PC-9 (cell line): ENCODE measurements at regions not wholly inside any gene's neighbourhood (a gene's known extent, or its start where the extent isn't known, plus 50 kb on each side); places are given as distances from the start of the nearest gene placed in this dataset.

Experiments
- BruUV-seq: library from RNA; stranded (reverse); fragments of 400-500 nt; replicated peaks from 2 replicates; lab custom pipeline; 2021; lab: Mats Ljungman, UMichigan
- CTCF ChIA-PET: fragments of 300-600 bp; sonication (Branson Sonifier 250); formaldehyde crosslinking; loops from one replicate; lab custom pipeline; 2022; ENCODE audit warnings: antibody characterized with exemption; lab: Charles Lee
- POLR2A ChIA-PET: fragments of 300-600 bp; sonication (Branson Sonifier 250); formaldehyde crosslinking; loops from one replicate; lab custom pipeline; 2022; ENCODE audit warnings: antibody characterized with exemption; ENCODE audit not compliant: unreplicated experiment; lab: Charles Lee
- DNase-seq, 2 experiments: peaks; one replicate each; pipeline versions ENCODE4 v3.0.0 to v3.0.0-alpha.2; 2015 to 2022; ENCODE audit warnings: mixed read lengths in 1 of 2
- H2AFZ ChIP-seq: fragments of 200-600 bp; sonication (generic); 2 replicates; pipeline ENCODE4 v1.8.1; 2017; ENCODE audit warnings: antibody characterized with exemption
- H3F3A ChIP-seq: fragments of 200-600 bp; sonication (generic); 2 replicates; pipeline ENCODE4 v1.8.1; 2017; ENCODE audit warnings: antibody characterized with exemption, mild to moderate bottlenecking, low read depth; ENCODE audit not compliant: insufficient read depth
- H3K27ac ChIP-seq: fragments of 200-600 bp; sonication (generic); 2 replicates; pipeline ENCODE4 v1.6.1; 2016; ENCODE audit warnings: mixed run types
- H3K27me3 ChIP-seq: fragments of 200-600 bp; sonication (generic); 2 replicates; pipeline ENCODE4 v1.6.1; 2016; ENCODE audit warnings: low read depth, mixed run types; ENCODE audit not compliant: insufficient read depth
- H3K36me3 ChIP-seq: fragments of 200-600 bp; sonication (generic); 2 replicates; pipeline ENCODE4 v1.6.1; 2016; ENCODE audit warnings: low read depth, mixed run types
- H3K4me1 ChIP-seq: fragments of 200-600 bp; sonication (generic); replicated peaks from 2 replicates; pipeline ENCODE4 v1.6.1; 2016; ENCODE audit warnings: mixed run types; ENCODE audit not compliant: insufficient read depth
- H3K4me2 ChIP-seq: fragments of 200-600 bp; sonication (generic); 2 replicates; pipeline ENCODE4 v1.6.1; 2017; ENCODE audit warnings: mixed run types
- H3K4me3 ChIP-seq: fragments of 200-600 bp; sonication (generic); 2 replicates; pipeline ENCODE4 v1.6.1; 2016; ENCODE audit warnings: mixed run types
- H3K79me2 ChIP-seq: fragments of 200-600 bp; sonication (generic); 2 replicates; pipeline ENCODE4 v1.6.1; 2017; ENCODE audit warnings: low read depth, mixed run types
- H3K9me2 ChIP-seq: fragments of 200-600 bp; sonication (generic); 2 replicates; pipeline ENCODE4 v1.8.1; 2017; ENCODE audit warnings: mild to moderate bottlenecking; ENCODE audit not compliant: insufficient read depth
- H3K9me3 ChIP-seq: fragments of 200-600 bp; sonication (generic); 2 replicates; pipeline ENCODE4 v1.8.1; 2016; ENCODE audit warnings: low read depth; ENCODE audit not compliant: insufficient read depth
- H4K20me1 ChIP-seq: fragments of 200-600 bp; sonication (generic); 2 replicates; pipeline ENCODE4 v1.8.1; 2017; ENCODE audit not compliant: insufficient read depth
- CTCF ChIP-seq: fragments of 200-600 bp; sonication (generic); conservative IDR thresholded peaks from 2 replicates; pipeline ENCODE4 v1.6.1; 2017; ENCODE audit warnings: mixed run types, antibody characterized with exemption, mild to moderate bottlenecking, moderate library complexity
- EZH2 ChIP-seq: fragments of 200-600 bp; sonication (generic); IDR thresholded peaks from 2 replicates; pipeline ENCODE4 v1.8.0; 2017; ENCODE audit warnings: antibody characterized with exemption, low read depth
- intact Hi-C: fragments of 100-400 bp; cut with micrococcal nuclease; formaldehyde crosslinking; loops from one replicate; pipeline ENCODE4 v1.10.0; 2022; ENCODE audit not compliant: unreplicated experiment

DNA sequence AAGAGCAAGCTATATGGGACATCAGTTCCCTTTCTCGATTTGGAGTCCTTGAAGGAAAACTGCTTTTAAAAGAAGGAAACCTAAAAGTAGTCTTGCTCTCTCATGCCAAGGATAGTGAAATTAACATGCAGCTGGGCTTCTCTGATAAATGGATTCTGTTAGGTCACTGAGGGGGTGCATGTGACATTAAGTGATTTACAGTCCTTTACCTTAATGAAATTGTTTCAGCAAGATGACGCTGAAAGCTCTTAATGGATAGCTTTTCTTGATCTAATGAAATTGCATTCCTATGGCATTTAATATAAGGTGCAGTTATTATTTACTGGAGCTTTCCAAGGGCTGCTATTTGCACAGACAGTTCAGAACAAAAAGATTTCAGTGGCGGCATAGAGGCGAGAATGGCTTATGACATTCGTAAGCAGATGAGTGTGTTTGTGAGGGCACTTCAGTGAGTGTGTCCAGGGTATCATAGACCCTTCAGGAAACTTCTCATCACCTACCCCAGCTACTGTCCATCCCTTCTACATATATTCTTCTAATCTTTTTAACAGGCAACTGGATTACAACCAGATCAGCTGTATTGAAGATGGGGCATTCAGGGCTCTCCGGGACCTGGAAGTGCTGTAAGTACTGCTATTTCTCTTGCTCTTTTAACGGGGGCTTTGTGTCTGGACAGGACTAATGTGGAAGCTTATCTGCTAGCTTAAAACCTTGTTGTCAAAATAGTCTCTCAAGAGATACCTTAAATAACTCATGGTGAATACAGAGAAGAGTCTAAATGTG lies 219.9 kb upstream of the PACRGL start:
- TF ChIP-seq CTCF, result no peak
- TF ChIP-seq EZH2, result no peak
- H2AFZ ChIP-seq, result no peak overlapping the region
- no peaks in the 10 kb centered on the region for H3K79me2 ChIP-seq
- H3K27me3 ChIP-seq, result no peaks in the 10 kb centered on the region
- H3K4me1 ChIP-seq, result no peaks in the 10 kb centered on the region
- DNase-seq, result no peak
- no peak overlapping the region for H3K4me3 ChIP-seq
- CTCF ChIA-PET, result no interaction called here
- H3K27ac ChIP-seq, result no peak overlapping the region
- no peaks in the 10 kb centered on the region for H3K9me3 ChIP-seq
- no peaks in the 10 kb centered on the region for H3K9me2 ChIP-seq
- intact Hi-C loops, result no loop called here
- POLR2A ChIA-PET, result interaction anchor here (0.7 kb wide), 1 partner anchor 51 kb away, joined by 3 read pairs; no protein-coding TSS in a partner anchor
- H4K20me1 ChIP-seq, result no peaks in the 10 kb centered on the region
- BruUV-seq, result no TSS peak
- no peaks in the 10 kb centered on the region for H3K36me3 ChIP-seq
- H3K4me2 ChIP-seq, result no peak overlapping the region
- no peaks in the 10 kb centered on the region for H3F3A ChIP-seq

GRCh38 chr4:20483416-20483815 lies 216.8 kb upstream of the PACRGL start:
- Histone ChIP-seq H3K27me3 (no peaks in the 10 kb centered on the region), H3K4me2 (no peak overlapping the region), H3K9me3 (no peaks in the 10 kb centered on the region), H3K9me2 (no peaks in the 10 kb centered on the region), H3K4me1 (no peaks in the 10 kb centered on the region), H3F3A (no peaks in the 10 kb centered on the region), H2AFZ (no peak overlapping the region), H3K36me3 (no peaks in the 10 kb centered on the region), H3K4me3 (no peak overlapping the region), H4K20me1 (no peaks in the 10 kb centered on the region), H3K27ac (no peak overlapping the region), H3K79me2 (no peaks in the 10 kb centered on the region)
- no TSS peak for BruUV-seq
- DNase-seq, result no peak
- intact Hi-C loops, result no loop called here
- ChIA-PET CTCF (no interaction called here), POLR2A (no interaction called here)
- TF ChIP-seq EZH2 (no peak), CTCF (no peak)

DNA sequence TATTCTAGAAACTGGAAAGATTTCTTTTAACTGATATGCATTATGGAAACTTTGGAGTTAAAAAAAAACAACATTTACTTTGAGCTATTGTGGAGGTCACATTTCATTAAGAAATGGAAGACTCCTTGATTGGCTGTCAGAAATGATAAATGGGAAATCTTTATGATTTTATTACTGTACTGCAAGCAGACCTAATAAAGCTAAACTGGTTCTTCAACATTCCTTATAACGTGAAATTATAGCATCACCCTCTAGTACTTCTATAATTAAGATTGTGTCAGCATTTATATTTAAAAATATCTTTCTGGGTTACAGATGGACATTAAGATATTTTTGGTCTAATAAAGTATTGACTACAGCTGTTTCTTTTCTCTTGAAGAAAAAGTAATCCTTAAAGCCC lies 213.8 kb upstream of the PACRGL start:
- H3K9me3 ChIP-seq, result no peaks in the 10 kb centered on the region
- intact Hi-C loops, result no loop called here
- H3K36me3 ChIP-seq, result no peaks in the 10 kb centered on the region
- BruUV-seq, result no TSS peak
- DNase-seq, result no peak
- H3K4me1 ChIP-seq, result no peaks in the 10 kb centered on the region
- H3K9me2 ChIP-seq, result no peaks in the 10 kb centered on the region
- no peak overlapping the region for H3K27ac ChIP-seq
- H3K27me3 ChIP-seq, result no peaks in the 10 kb centered on the region
- no peaks in the 10 kb centered on the region for H4K20me1 ChIP-seq
- no peaks in the 10 kb centered on the region for H3K79me2 ChIP-seq
- H3F3A ChIP-seq, result no peaks in the 10 kb centered on the region
- no peak overlapping the region for H3K4me2 ChIP-seq
- ChIA-PET POLR2A (no interaction called here), CTCF (interaction anchor here (0.5 to 0.6 kb wide), 2 partner anchors 43 to 206 kb away, joined by 3 to 5 read pairs; no protein-coding TSS in a partner anchor)
- H3K4me3 ChIP-seq, result no peak overlapping the region
- H2AFZ ChIP-seq, result no peak overlapping the region
- TF ChIP-seq EZH2 (no peak), CTCF (no peak)
